LHCN-M2 (cell line): ENCODE measurements at regions not wholly inside any gene's neighbourhood (a gene's known extent, or its start where the extent isn't known, plus 50 kb on each side); places are given as distances from the start of the nearest gene placed in this dataset.
A peak's percentile ranks its signal among the peaks of the same experiment; 100 is the strongest.
"Not testable (repeated sequence)": the region's sequence is repeated elsewhere in the genome, so short reads cannot be mapped to it uniquely, and the experiment has no call there.

Experiments used
- DNase-seq: peaks from one replicate; pipeline ENCODE4 v3.0.0-alpha.2; 2012; ENCODE audit warnings: low read depth

DNA sequence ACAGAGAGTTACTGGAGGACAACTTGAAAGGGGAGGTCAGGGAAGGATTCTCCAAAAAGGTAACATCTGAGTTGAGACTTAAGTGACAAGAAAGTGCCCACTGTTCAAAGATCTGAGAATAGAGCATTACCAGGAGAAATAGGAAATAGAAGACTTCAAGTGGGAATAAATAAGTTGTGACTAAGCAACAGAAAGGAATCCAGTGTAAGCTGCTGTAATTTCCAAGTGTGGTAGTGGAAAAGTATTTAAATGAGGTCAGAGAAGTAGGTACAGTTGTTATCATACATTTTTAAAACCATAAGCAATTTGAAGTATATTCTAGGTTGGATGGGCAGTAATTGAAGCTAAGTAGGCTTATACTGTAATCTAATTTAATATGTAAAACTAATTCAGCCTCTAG is 211.9 kb downstream of the FBXO8 start:
- DNase-seq, result no peak

DNA sequence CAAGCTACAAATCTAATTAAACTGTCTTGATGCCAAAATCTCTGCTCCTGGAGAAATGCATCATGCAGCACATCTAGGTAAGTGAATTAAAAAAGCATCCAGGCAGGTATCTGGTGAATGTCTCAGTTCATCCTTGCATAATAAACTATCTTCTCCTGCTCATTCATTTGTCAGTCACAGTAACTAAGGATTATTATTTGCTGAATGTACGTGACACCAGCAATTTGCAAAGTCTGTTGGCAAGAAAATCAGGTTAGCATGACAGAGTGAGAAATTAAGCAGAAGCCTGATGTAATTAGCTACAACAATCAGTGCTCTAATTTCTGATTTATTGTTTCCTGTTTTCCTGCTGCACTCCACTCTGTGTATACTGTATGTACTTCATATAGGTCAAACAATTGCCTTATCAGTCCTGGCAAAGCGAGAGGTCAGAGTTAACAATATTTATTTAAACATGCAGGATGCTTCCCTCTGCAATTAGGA is 213.6 kb downstream of the FBXO8 start:
- no peak for DNase-seq

DNA sequence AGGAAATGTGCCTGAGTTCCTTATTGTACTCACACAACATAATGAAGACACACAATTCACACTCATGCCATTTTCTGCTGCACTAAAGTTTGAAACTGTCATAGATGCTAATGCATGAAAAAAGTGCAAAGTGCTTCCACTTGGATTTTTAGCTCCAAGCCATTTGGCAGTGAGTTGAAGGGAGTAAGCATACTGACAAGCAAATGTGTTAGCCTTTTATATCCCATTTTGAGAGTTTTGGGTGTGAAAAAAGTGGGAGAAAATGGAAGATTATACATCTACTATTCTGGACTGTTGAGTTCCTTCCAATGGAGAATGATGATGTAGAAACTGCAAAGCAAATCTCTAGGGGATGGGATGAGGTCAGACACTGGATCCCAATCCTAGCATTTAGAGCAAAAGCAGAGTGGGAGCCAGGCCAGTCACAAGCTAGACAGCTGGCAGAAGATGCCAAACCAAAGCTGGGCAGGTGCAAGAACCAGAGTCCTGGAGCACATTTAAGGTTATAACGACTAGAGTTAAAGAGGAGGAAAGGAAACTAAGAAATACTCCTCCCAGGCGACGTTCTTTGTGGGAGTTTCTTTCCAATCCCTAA is 216.8 kb downstream of the FBXO8 start:
- DNase-seq, result peak; percentile 75

DNA sequence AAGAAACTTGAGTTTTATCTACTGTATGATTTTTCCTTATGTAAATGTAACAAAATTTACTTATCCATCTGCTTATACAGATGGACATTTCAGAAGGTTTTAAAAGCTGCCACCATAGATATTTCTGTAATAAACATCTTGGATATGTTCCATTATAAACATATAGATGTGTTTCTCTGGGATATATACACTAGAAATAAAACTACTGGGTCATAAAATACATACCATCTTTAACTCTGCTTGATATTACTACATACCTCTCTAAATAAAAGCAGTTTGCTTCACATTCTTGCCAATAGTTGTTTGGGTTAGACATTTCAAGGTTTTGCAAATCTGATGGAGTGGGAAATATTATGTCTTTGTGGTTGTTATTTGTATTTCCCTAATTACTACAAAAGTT is 220.6 kb downstream of the FBXO8 start:
- no peak for DNase-seq

DNA sequence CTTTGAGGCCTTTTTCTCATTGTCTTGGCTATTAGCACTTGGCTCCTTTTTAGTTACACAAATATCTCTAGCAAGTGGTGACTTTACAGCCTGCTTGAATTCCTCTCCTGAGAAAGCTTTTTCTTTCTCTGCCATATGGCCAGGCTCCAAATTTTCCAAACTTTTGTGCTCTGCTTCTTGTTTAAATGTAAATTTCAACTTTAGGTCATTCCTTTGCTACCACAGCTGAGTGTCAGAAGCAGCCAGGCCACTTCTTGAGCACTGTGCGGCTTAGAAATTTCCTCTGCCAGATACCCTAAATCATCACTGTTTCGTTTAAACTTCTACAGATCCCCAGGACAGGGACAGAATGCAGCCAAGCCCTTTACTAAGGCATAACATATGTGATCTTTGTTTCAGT is 222.4 kb downstream of the FBXO8 start:
- DNase-seq, result no peak

DNA sequence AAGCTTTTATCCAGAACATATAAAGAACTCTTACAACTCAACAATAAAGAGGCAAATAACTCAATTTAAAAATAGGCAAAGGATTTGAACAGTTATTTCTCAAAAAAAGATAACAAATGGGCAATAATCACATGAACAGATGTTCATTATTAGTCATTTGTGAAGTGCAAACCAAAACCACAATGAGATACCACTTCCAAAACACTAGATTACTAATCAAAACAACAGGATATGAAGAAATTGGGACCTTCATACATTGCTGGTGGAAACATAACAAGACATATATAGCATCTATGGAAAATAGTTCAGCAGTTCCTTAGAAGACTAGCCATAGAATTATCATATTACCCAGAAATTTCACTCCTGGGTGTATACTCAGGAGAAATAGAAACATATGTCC is 224.6 kb downstream of the FBXO8 start:
- peak; percentile 89 for DNase-seq

DNA sequence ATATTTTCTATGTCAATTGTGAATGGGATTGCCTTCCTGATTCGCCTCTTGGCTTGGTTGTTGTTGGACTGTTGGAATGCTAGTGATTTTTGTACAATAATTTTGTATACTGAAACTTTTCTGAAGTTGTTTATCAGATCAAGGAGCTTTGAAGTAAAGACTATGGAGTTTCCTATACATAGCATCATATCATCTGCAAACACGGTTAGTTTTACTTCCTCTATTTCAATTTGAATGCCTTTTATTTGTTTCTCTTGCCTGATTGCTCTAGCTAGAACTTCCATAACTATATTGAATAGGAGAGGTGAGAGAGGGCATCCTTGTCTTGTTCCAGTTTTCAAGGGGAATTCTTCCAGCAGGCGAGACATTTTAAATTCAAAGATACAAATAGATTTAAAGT is 226.5 kb downstream of the FBXO8 start:
- no peak for DNase-seq

DNA sequence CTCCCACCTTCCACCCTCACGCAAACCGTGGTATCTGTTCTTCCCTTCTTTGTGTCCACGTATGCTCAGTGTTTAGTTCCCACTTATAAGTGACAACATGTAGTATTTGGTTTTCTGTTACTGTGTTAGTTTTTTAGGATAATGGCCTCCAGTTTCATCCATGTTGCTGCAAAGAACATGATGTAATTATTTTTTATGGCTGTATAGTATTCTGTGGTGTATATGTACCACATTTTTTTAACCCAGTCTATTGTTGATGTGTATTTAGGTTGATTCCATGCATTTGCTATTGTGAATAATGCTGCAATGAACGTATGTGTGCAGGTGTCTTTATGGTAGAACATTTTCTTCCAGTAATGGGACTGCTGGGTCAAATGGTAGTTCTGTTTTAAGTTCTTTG is 228.1 kb downstream of the FBXO8 start:
- DNase-seq, result no peak

DNA sequence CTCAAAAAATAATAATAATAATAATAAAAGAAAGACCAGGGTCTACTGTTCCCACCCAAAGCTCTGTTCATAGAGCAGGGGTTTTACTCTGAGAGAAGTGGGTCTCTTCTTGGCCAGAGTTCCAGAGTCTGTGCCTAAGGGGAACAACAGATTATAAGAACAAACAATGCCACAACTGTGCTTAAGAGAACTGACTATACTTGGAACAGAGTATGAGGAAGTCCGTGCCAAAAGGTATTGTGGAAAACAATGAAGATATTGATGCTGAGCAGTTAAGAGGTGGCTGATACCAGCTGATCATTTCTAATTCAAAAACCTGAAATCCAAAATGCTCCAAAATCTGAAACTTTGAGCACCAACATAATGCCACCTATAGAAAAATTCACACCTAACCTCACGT is 229.6 kb downstream of the FBXO8 start:
- DNase-seq, result no peak

DNA sequence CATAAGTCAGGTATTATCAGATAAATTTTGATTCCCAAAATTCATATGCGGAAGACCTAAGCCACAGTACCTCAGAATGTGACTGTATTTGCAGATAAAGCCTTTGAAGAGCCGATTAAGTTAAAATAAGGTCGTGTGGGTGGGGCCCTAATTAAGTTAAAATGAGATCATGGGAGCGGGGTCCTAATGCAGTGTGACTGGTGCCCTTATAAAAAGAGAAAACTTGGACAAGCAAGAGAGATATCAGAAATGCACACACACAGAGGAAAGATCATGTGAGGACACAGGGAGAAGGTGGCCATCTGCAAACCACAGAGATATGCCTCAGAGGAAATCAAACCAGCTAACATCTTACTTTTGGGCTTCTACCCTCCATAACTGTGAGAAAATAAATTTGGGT is 236.1 kb downstream of the FBXO8 start:
- DNase-seq, result no peak

DNA sequence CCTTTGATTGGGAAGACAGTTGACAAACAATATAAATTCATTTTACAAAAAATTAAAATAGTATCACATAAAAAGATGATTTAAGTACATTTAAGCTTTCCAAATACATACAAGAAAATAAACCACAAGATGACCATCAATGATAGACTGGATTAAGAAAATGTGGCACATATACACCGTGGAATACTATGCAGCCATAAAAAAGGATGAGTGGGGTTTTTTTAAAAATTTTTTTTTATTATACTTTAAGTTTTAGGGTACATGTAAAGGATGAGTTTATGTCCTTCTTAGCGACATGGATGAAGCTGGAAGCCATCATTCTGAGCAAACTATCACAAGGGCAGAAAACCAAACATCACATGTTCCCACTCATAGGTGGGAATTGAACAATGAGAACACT is 237.6 kb downstream of the FBXO8 start:
- not testable (repeated sequence) for DNase-seq

DNA sequence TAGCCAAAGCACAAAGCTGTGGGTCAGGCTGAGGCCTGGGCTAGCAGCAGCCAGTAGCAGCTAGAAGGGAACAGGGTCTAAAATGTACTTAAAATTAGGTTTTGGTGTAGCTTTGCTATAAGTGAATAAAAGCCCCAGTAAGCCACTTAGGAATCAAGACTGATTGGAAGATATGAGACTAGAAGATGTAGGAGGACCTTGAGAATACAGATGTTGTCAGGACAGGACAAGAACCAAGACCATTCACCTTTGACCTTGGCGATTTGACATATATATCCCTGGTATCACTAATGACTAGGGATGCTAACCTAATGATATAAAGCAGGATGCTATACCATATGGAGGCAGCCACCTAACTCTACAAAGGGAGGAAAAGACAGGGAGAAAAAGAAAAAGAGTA is 238.1 kb downstream of the FBXO8 start:
- no peak for DNase-seq

DNA sequence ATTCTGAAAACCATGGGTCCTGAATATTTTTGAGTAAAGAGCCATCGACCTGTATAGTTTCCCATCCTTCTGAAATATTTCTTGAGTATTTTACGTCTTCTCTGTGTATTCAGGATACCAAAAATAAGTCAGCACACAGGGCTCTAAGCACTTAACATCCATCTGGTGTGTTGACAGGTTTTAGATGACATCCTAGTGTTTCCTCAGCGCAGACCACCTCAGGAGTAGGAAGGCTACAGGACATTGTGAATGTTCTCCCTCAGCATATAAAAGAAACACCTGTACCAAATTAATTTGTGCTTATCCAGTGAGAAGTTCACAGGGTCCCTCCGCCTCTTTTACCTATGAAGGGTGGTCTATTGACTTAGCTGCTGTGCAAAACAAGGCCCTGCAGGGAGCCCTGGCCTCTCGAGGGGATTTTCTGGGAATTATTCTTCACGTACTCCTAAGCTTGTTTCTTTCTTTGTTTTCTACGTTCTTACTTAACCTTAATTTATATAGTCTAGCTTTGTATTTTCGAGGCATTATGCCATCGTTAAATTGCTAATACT is 241.8 kb downstream of the FBXO8 start:
- no peak for DNase-seq

DNA sequence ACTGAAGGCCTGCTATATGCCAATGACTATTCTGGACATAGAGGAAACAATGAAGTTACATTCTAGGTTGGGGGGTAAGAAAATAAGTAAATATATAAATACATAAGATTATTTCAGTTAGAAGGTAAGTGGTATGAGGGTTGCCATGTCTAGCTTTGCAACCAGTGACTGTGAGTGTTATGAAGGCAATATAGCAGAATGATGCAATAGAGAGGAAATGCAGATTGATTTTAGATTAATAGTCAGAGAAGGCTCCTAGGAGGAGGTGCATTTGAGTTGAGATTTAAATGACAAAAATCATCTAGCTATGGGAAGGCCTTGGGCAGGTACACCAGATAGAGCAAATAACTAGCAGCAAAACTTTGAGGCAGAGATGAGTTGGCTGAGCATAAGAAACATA is 243.2 kb downstream of the FBXO8 start:
- no peak for DNase-seq

DNA sequence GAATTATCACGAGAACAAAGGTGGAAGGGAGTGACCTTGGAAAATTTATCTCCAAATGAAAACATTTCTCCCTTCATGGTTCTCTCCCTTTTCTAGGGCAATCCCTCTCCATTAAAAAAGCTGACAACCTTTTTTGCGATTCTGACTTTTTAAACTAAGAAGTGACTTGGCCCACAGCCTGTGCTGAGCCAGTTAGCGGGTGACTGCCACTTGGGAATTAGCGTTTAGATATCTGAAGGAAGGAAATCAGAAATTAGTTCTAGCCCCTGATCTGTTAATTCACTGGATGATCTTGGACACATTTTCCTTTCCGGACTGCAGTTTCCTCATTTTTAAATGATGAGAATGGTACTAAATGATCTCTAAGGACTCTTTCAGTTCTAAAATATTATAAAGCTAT is 245.0 kb downstream of the FBXO8 start:
- no peak for DNase-seq

DNA sequence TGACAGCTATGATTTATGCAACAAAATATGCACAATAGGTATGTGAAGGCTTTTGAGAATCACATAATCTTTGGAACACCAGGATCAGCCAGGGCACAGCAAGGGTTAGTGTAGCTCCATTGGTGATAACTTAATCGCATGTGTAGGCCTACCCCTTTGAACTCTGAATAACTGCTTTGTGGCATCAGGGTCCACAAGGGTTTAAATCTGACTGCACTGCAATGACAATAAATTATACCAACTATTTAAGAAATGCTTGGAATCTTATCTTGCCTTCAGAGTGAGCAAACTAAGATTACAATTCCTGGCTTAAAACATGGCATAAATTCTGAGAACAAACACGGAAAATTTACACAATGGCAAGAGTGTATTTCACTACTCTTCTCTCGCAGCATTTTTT is 245.8 kb downstream of the FBXO8 start:
- no peak for DNase-seq

DNA sequence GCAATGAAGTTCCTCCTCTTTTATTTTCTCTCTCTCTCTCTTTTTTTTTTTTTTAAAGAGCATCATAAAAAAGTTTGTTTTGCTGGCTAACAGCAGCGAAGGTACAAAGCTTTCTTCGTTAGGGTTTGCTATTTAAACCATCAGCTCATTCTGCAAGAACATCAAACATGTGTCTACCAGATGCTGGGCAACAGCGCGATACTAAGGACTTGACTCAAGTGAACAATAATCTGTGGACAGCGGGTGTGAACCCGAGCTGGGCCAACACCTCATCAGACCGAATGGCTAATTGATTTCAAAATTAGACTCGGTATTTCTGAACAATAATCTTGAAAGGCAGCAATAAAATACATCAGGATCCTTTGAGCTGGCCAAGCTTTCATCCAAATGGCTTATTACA is 246.4 kb downstream of the FBXO8 start:
- DNase-seq, result no peak

DNA sequence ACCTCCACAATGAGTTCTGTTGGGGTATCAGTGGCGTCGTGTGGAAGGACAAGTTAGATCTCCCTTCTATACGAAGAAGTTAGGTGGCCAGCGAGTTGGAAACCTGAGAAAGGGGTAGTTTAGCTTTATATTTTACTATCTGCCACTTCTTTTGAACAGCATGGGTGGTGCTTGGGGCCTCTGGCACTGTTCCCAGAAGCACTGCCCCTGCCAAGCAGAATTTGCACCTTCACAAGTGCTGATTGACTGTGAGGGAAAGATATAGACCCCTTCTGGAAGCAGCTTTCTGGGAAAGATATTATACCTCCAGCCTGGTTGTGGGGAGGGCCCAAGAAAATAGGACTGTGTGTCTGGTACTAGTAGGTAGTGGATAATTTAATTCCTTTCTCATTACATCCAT is 246.9 kb downstream of the FBXO8 start:
- no peak for DNase-seq

DNA sequence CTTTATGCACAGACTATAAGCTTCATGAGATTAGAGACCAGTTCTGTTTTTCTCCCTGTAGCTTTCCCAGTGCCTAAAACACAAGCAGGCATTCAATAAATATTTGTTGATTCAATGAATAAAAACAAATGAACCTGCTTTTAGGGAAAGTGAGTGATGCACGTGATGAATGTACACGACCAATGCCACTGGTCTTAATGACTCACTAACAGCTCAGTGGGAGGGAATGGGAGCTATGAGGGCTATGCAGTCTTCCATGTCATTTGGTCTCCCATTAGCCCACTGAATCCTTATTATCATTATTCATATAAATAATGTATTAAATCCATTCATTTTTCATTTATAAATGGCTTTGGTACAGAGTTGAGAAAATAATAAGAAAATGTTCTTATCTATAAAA is 247.4 kb downstream of the FBXO8 start:
- peak; percentile 33 for DNase-seq

DNA sequence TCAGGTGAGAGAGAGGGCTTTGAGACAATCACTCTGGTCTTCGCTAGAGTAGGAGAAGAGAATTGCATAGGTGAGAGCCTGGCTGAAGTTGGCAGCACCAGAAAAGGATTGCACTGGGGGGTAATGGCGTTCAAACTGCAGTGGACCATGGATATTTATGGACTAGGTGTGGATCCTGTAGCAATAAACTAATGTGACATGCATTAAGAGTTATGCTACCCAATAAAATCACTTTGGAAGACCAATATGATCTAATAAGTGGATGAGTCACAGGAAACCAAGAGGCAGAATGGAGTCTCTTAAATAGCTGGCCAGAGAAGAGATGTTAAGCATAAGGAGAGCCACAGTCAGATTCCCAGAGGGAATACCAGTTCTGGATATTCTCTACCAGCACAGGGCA is 259.8 kb downstream of the FBXO8 start:
- peak; percentile 43 for DNase-seq

DNA sequence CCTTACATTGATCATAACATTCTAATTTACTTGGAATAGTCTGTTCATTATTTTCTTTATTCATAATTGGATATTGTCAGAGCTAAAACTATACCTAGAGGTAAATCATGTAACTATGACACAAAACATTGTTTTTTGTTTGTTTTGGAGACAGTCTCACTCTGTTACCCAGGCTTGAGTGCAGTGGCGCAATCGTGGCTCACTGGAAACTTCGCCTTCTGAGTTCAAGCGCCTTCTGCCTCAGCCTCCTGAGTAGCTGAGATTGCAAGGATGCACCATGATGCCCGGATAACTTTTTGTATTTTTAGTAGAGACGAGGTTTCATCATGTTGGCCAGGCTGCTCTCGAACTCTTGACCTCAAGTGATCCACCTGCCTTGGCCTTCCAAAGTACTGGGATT is 265.2 kb downstream of the FBXO8 start:
- no peak for DNase-seq

DNA sequence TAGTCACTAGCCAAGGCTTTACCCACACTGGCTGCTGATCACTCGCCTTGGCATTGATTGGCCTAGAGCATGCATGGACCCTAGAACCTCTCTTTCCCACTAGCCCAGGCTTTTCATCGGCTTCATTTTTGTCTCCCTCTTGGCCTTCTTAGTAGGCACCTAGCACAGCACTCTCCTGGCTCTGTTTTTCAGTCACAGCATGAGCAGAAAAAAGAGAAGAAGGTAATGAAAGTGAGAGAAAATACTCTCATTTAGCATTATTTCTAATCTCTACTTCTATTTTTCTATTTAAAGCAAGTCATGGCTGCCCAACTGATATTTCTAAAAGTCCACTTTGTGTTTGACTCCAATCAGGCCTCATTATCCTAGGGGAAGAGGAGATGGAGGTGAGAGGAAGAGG is 267.2 kb downstream of the FBXO8 start:
- DNase-seq, result no peak

DNA sequence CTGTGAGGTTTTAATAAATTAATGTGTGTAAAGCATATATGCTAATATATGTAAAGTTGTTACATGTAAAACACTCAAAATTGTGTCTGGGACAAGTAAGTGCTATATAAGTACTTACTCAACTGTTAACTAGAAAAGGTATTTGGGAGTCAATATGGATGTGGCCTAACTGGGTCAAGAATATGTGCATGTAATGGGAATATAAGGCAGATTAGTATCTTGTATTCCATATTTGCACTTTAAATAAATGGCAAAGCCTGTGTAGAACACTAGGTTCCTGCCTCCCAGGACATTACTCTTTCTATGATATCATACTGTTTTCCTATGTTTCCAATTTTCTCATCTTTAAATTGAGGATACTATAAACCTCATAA is 270.6 kb downstream of the FBXO8 start:
- no peak for DNase-seq
